AG08395 (cell line): ENCODE measurements at regions not wholly inside any gene's neighbourhood (a gene's known extent, or its start where the extent isn't known, plus 50 kb on each side); places are given as distances from the start of the nearest gene placed in this dataset.
A peak's percentile ranks its signal among the peaks of the same experiment; 100 is the strongest.
"Not testable (repeated sequence)": the region's sequence is repeated elsewhere in the genome, so short reads cannot be mapped to it uniquely, and the experiment has no call there.

Experiments
- DNase-seq: peaks from one replicate; pipeline ENCODE4 v3.0.0; 2012; ENCODE audit warnings: mixed read lengths, low spot score

- DNase-seq = no peak
Measured at GRCh38 chr12:42030588-42030987, 114.1 kb downstream of the GXYLT1 start.

GRCh38 chr12:42027546-42027945 is 117.1 kb downstream of the GXYLT1 start:
- DNase-seq = no peak

- DNase-seq = no peak
Measured at GRCh38 chr12:42024495-42024830, 120.2 kb downstream of the GXYLT1 start.

GRCh38 chr12:42023733-42024494 is 120.8 kb downstream of the GXYLT1 start:
- peak; percentile 67 for DNase-seq

GRCh38 chr12:42021937-42022336 is 122.7 kb downstream of the GXYLT1 start:
- not testable (repeated sequence) for DNase-seq

GRCh38 chr12:42021469-42021868 is 123.2 kb downstream of the GXYLT1 start:
- DNase-seq = no peak

- no peak for DNase-seq
Measured at GRCh38 chr12:42020226-42020625, 124.4 kb downstream of the GXYLT1 start.

- no peak for DNase-seq
Measured at GRCh38 chr12:42019746-42020145, 124.9 kb downstream of the GXYLT1 start.

- no peak for DNase-seq
Measured at GRCh38 chr12:42017051-42017450, 127.6 kb downstream of the GXYLT1 start.

GRCh38 chr12:42015051-42015461 is 129.6 kb downstream of the GXYLT1 start:
- DNase-seq = no peak

GRCh38 chr12:42012501-42012900 is 132.2 kb downstream of the GXYLT1 start:
- DNase-seq = peak; percentile 15

GRCh38 chr12:42010715-42011114 is 134.0 kb downstream of the GXYLT1 start:
- DNase-seq = no peak

GRCh38 chr12:42010257-42010656 is 134.4 kb downstream of the GXYLT1 start:
- DNase-seq = no peak

GRCh38 chr12:42008996-42009395 is 135.7 kb downstream of the GXYLT1 start:
- DNase-seq = no peak

GRCh38 chr12:42003031-42003430 is 141.6 kb downstream of the GXYLT1 start:
- DNase-seq = no peak

- no peak for DNase-seq
Measured at GRCh38 chr12:42002563-42002962, 142.1 kb downstream of the GXYLT1 start.

- DNase-seq = no peak
Measured at GRCh38 chr12:41998436-41998835, 146.2 kb downstream of the GXYLT1 start.

- no peak for DNase-seq
Measured at GRCh38 chr12:41993283-41993682, 151.4 kb downstream of the GXYLT1 start.

GRCh38 chr12:41992692-41993215 is 151.9 kb downstream of the GXYLT1 start:
- DNase-seq = no peak

GRCh38 chr12:41992022-41992421 is 152.7 kb downstream of the GXYLT1 start:
- DNase-seq = no peak

- DNase-seq = no peak
Measured at GRCh38 chr12:41988715-41989114, 156.0 kb downstream of the GXYLT1 start.

- DNase-seq = not testable (repeated sequence)
Measured at GRCh38 chr12:41986513-41986912, 158.2 kb downstream of the GXYLT1 start.

- no peak for DNase-seq
Measured at GRCh38 chr12:41983856-41984255, 160.8 kb downstream of the GXYLT1 start.

GRCh38 chr12:41983394-41983793 is 161.3 kb downstream of the GXYLT1 start:
- no peak for DNase-seq
